ENCODE measurements at regions not wholly inside any gene's neighbourhood (a gene's known extent, or its start where the extent isn't known, plus 50 kb on each side); places are given as distances from the start of the nearest gene placed in this dataset.

DNA sequence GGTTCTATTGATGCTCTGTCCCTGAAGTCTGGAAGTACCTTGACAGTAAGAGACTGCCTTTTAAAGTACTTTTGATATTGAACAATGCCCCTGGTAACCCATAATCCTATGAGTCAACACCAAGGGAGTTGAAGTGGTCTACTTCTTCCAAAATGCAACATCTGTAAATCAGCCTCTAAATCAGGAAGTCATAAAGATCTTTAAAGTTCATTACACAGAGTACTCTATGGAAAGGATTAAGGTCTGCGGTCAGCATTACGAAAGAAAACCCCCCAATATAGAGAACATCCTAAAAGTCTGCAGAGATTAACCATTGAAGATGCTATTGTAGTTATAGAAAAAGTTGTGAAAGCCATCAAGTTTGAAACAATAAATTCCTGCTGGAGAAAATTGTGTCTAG lies 52.7 kb upstream of the CMC1 start:
- Histone ChIP-seq H3K4me3 (no peak overlapping the region), H3K4me1 (no peaks in the 10 kb centered on the region), H3K9me3 (replicated peaks) (no peaks in the 10 kb centered on the region), H3K27ac (no peak overlapping the region), H3K27me3 (no peaks in the 10 kb centered on the region), H3K36me3 (no peaks in the 10 kb centered on the region)
- DNase-seq, result no peak

DNA sequence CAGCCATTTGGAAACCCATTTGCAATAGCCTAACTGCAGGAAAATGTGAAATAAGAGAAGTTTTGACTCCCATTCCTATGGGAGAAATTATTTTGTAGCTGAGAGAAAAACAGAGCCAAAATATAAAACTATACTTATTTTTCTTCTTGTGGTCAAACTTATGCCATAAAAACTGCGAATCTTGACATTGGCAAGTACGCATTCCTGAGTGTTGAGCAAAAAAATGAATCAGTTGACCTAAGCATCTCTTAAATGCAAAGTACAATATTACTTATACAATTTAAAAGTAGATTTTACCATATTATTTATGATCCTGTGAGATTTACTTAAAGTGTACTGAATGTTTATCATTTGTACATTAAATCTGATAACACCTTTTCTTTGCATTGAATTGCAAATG lies 50.1 kb upstream of the CMC1 start:
- Histone ChIP-seq H3K4me3 (no peak overlapping the region), H3K27ac (no peak overlapping the region), H3K9me3 (replicated peaks) (no peaks in the 10 kb centered on the region), H3K36me3 (no peaks in the 10 kb centered on the region), H3K27me3 (no peaks in the 10 kb centered on the region), H3K4me1 (no peaks in the 10 kb centered on the region)
- no peak for DNase-seq
